ENCODE measurements at regions not wholly inside any gene's neighbourhood (a gene's known extent, or its start where the extent isn't known, plus 50 kb on each side); places are given as distances from the start of the nearest gene placed in this dataset.

DNA sequence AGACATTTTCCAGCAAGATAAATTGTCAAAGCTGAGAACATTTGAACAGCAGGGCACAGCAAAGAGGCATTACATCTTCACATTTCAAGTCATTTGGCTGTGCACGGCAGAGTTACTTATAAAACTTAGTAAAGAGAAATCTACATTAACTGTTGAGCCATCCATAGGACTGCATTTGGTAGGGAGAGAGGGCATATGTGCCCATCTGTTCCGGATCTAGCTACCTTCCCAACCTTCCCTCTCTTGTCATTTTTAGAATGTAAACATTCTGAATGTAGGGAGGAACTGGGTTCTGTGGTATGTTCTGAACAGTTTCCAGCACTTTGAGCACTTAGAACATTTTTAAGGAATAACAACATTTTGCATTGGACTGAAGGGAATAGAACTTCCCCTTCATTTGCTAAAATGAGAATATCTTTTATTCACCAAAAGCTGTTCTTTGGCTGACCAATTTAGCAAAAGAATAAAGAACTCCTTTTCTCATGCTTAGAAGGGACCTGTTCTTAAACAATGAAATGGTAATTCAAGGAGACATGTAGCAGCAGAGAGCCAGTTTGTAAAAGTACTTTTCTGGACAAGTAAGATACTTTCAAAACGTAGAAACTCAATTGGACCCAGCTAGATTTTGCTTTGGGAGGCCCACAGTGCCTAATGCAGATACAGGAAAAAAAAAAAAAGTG, 104.4 kb downstream of the CETN3 start:
- Histone ChIP-seq H3K9ac (no peak overlapping the region), H3K36me3 (ENCODE audit: low read depth) (no peaks in the 10 kb centered on the region), H4K20me1 (ENCODE audit: insufficient read depth) (no peaks in the 10 kb centered on the region), H3K4me2 (ENCODE audit: unreplicated experiment) (no peak overlapping the region), H3K27ac (no peak overlapping the region), H3K27me3 (replicated peaks; ENCODE audit: insufficient read depth) (no peaks in the 10 kb centered on the region), H2AFZ (no peak overlapping the region), H3K79me2 (ENCODE audit: insufficient read depth) (no peaks in the 10 kb centered on the region), H3K9me3 (ENCODE audit: low read depth) (no peaks in the 10 kb centered on the region), H3K9me2 (ENCODE audit: insufficient read depth) (no peaks in the 10 kb centered on the region), H3K4me3 (no peak overlapping the region), H3F3A (ENCODE audit: insufficient read depth) (no peaks in the 10 kb centered on the region), H3K4me1 (ENCODE audit: insufficient read depth) (no peaks in the 10 kb centered on the region)
- WGBS, 2 experiments (ENCODE audit: low coverage in 1 of 2, low lambda C conversion rate in 2 of 2, missing lambda C conversion rate in 2 of 2) = 18 to 21% methylated on average over 3 of the region's 3 CpGs
- DNase-seq = no peak
- in situ Hi-C loops (cut with MboI) = no loop called here
- TF ChIP-seq EZH2phosphoT487 (IDR thresholded peaks at IDR 0.05; ENCODE audit: insufficient read depth, low read depth) = no peak
- TF ChIP-seq EZH2 (IDR thresholded peaks at IDR 0.05; ENCODE audit: insufficient read depth, poor library complexity, severe bottlenecking) = no peak

DNA sequence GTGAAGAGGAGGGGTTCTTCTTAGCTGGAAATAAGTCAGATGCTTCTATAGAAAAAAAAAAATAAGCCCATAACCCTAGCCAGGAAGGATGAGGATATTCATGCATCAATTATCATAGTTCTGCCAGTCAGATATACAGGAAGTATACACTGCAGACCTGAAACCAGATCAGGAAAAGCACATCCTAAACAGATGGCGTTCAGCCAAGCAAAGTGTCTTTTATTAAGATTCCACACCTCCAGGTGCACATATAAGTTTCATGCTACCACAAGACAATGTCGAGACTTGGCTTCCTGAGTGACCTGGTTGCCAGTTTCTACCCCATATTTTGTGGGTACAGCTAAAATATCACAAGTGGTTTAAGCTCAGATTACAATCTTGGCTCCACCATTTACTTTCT, 108.3 kb downstream of the CETN3 start:
- Histone ChIP-seq H4K20me1 (ENCODE audit: insufficient read depth) (no peaks in the 10 kb centered on the region), H3K36me3 (ENCODE audit: low read depth) (no peaks in the 10 kb centered on the region), H3K79me2 (ENCODE audit: insufficient read depth) (no peaks in the 10 kb centered on the region), H3K9ac (no peak overlapping the region), H3K9me2 (ENCODE audit: insufficient read depth) (no peaks in the 10 kb centered on the region), H3K27ac (no peak overlapping the region), H3K4me2 (ENCODE audit: unreplicated experiment) (no peak overlapping the region), H3K27me3 (replicated peaks; ENCODE audit: insufficient read depth) (0 out of 2 replicates have a peak, but pooled peaks cover 3% of the 10 kb centered on the region), H3K9me3 (ENCODE audit: low read depth) (no peaks in the 10 kb centered on the region), H3F3A (ENCODE audit: insufficient read depth) (no peaks in the 10 kb centered on the region), H3K4me1 (ENCODE audit: insufficient read depth) (no peaks in the 10 kb centered on the region), H2AFZ (no peak overlapping the region), H3K4me3 (no peak overlapping the region)
- in situ Hi-C loops (cut with MboI) = no loop called here
- no peak for TF ChIP-seq EZH2phosphoT487 (IDR thresholded peaks at IDR 0.05; ENCODE audit: insufficient read depth, low read depth)
- no peak for TF ChIP-seq EZH2 (IDR thresholded peaks at IDR 0.05; ENCODE audit: insufficient read depth, poor library complexity, severe bottlenecking)
- whole genome bisulfite sequencing, 2 experiments (ENCODE audit: low coverage in 1 of 2, low lambda C conversion rate in 2 of 2, missing lambda C conversion rate in 2 of 2) = 31 to 33% methylated on average over 2 of the region's 2 CpGs
- DNase-seq = no peak

DNA sequence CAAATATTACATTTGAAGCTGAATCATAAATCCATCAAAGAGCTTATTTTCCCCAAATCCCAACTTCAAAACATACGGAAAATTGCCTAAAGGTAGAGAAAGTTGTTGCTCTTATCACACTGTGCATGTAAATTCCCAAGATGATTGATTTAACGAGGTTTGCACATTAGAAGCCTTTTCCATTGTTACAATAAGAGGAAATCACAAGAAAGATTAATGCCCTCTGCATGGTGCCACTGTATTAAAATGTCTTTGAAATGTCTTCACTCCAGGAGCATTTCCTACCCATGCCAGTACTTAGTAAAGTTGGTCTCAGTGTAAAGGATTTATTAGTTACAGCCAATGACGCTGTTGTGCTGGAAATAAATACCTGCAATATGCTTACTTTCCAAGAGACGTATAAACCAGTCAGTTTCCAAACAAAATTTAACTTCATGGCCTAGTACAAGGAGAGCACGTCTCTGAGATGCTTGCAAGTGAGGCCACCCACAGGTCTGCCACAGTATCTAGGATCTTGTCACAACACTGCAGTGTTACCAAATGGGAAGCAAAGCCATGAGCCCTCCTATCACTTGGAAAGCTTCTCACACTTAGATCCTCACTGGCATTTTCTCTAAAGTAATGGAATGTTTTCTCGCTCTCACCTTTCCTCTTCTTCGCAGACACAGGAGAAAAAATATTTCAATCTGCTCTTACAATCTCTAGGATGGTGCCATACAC, 112.4 kb downstream of the CETN3 start:
- Histone ChIP-seq H2AFZ (no peak overlapping the region), H3K79me2 (ENCODE audit: insufficient read depth) (no peaks in the 10 kb centered on the region), H3K36me3 (ENCODE audit: low read depth) (no peaks in the 10 kb centered on the region), H3K27me3 (replicated peaks; ENCODE audit: insufficient read depth) (0 out of 2 replicates have a peak, but pooled peaks cover 10% of the 10 kb centered on the region), H3K27ac (no peak overlapping the region), H3K9me2 (ENCODE audit: insufficient read depth) (no peaks in the 10 kb centered on the region), H3K4me2 (ENCODE audit: unreplicated experiment) (no peak overlapping the region), H3F3A (ENCODE audit: insufficient read depth) (no peaks in the 10 kb centered on the region), H3K9me3 (ENCODE audit: low read depth) (no peaks in the 10 kb centered on the region), H3K4me3 (no peak overlapping the region), H3K9ac (no peak overlapping the region), H3K4me1 (ENCODE audit: insufficient read depth) (no peaks in the 10 kb centered on the region), H4K20me1 (ENCODE audit: insufficient read depth) (no peaks in the 10 kb centered on the region)
- DNase-seq = no peak
- WGBS, 2 experiments (ENCODE audit: low coverage in 1 of 2, low lambda C conversion rate in 2 of 2, missing lambda C conversion rate in 2 of 2) = 57 to 61% methylated on average over 7 of the region's 7 CpGs
- in situ Hi-C loops (cut with MboI) = no loop called here
- TF ChIP-seq EZH2phosphoT487 (IDR thresholded peaks at IDR 0.05; ENCODE audit: insufficient read depth, low read depth) = no peak
- no peak for TF ChIP-seq EZH2 (IDR thresholded peaks at IDR 0.05; ENCODE audit: insufficient read depth, poor library complexity, severe bottlenecking)

DNA sequence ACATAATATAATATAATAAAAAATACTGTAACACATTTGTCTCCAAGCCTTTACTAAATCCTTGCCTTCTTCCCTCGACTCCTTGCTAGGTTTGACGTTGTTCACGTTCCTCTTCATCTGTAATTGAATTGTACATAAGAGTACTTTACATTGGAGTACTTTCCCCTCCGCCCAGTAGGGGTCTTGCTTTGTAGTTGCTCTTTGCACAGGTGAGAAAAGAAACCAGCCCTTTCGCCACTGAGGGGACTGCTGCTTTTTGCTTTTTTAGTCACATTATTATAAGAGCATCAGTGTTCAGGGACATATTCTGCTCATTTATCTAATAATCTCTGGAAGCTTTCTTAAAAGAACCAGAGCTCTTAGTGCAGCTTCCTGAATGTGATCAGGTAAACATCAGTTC, 115.0 kb downstream of the CETN3 start:
- H2AFZ ChIP-seq = no peak overlapping the region
- in situ Hi-C loops (cut with MboI) = no loop called here

More for the DNA sequence above, 115.0 kb downstream of the CETN3 start:
- Histone ChIP-seq H3K4me3 (no peak overlapping the region), H3K9me2 (ENCODE audit: insufficient read depth) (no peaks in the 10 kb centered on the region), H3K36me3 (ENCODE audit: low read depth) (no peaks in the 10 kb centered on the region), H3K4me2 (ENCODE audit: unreplicated experiment) (no peak overlapping the region), H3K27ac (no peak overlapping the region), H3K27me3 (replicated peaks; ENCODE audit: insufficient read depth) (0 out of 2 replicates have a peak, but pooled peaks cover 10% of the 10 kb centered on the region), H4K20me1 (ENCODE audit: insufficient read depth) (no peaks in the 10 kb centered on the region), H3K4me1 (ENCODE audit: insufficient read depth) (no peaks in the 10 kb centered on the region), H3F3A (ENCODE audit: insufficient read depth) (no peaks in the 10 kb centered on the region), H3K9ac (no peak overlapping the region), H3K79me2 (ENCODE audit: insufficient read depth) (no peaks in the 10 kb centered on the region), H3K9me3 (ENCODE audit: low read depth) (no peaks in the 10 kb centered on the region)
- TF ChIP-seq EZH2phosphoT487 (IDR thresholded peaks at IDR 0.05; ENCODE audit: insufficient read depth, low read depth) (no peak), EZH2 (IDR thresholded peaks at IDR 0.05; ENCODE audit: insufficient read depth, poor library complexity, severe bottlenecking) (no peak)
- DNase-seq = no peak
- 84% methylated on average over 5 of the region's 5 CpGs for WGBS, 2 experiments (ENCODE audit: low coverage in 1 of 2, low lambda C conversion rate in 2 of 2, missing lambda C conversion rate in 2 of 2)
